Natural killer cell (primary cell): ENCODE measurements at regions not wholly inside any gene's neighbourhood (a gene's known extent, or its start where the extent isn't known, plus 50 kb on each side); places are given as distances from the start of the nearest gene placed in this dataset.

Source experiments
- ATAC-seq, 3 donors: fragments of 150-1000 bp in 2 of 3; fragments of 200-7000 bp in 1 of 3; cut with Tn5 transposase; 1 replicate in 1 of 3; 2 replicates in 2 of 3; pipeline ENCODE4 v1.10.0; 2021; ENCODE audit warnings: mild to moderate bottlenecking in 2 of 3, moderate library complexity in 2 of 3
- DNase-seq, 2 donors: peaks; one replicate each; pipeline versions ENCODE4 v3.0.0 to v3.0.0-alpha.2; 2013 to 2021; ENCODE audit warnings: mixed read lengths in 1 of 2
- H3K27ac ChIP-seq: one replicate; pipeline ENCODE4 v1.5.1; 2013; ENCODE audit warnings: mild to moderate bottlenecking, low read length
- H3K27me3 ChIP-seq: one replicate; pipeline ENCODE4 v1.6.1; 2013; ENCODE audit warnings: low read length; ENCODE audit not compliant: control insufficient read depth, insufficient read depth
- H3K36me3 ChIP-seq: one replicate; pipeline ENCODE4 v1.6.1; 2013; ENCODE audit warnings: low read length; ENCODE audit not compliant: control insufficient read depth, insufficient read depth
- H3K4me1 ChIP-seq: one replicate; pipeline ENCODE4 v1.6.1; 2013; ENCODE audit warnings: low read length; ENCODE audit not compliant: control insufficient read depth, insufficient read depth
- H3K4me3 ChIP-seq: one replicate; pipeline ENCODE4 v1.5.1; 2013; ENCODE audit warnings: low read length
- H3K9me3 ChIP-seq: one replicate; pipeline ENCODE4 v1.6.1; 2013; ENCODE audit warnings: low read length; ENCODE audit not compliant: control insufficient read depth, insufficient read depth
- H3K27ac Mint-ChIP-seq, 2 donors: one replicate each; pipeline ENCODE4 v1.8.0; 2022; ENCODE audit warnings: mild to moderate bottlenecking in 2 of 2, mixed read lengths in 2 of 2, moderate library complexity in 1 of 2
- H3K27me3 Mint-ChIP-seq, 2 donors: one replicate each; pipeline ENCODE4 v1.8.0; 2022; ENCODE audit warnings: low read depth in 2 of 2, mixed read lengths in 2 of 2
- H3K36me3 Mint-ChIP-seq: one replicate; pipeline ENCODE4 v1.8.0; 2022; ENCODE audit warnings: mixed read lengths
- H3K4me1 Mint-ChIP-seq, 2 donors: one replicate each; pipeline ENCODE4 v1.8.0; 2022; ENCODE audit warnings: mixed read lengths in 2 of 2
- H3K4me3 Mint-ChIP-seq: one replicate; pipeline ENCODE4 v1.8.0; 2022; ENCODE audit warnings: mild to moderate bottlenecking, moderate library complexity, mixed read lengths
- H3K9me3 Mint-ChIP-seq, 2 donors: one replicate each; pipeline ENCODE4 v1.8.0; 2022; ENCODE audit warnings: mixed read lengths in 2 of 2
- CTCF ChIP-seq: fragments of 200-600 bp; IDR thresholded peaks from one replicate; pipeline ENCODE4 v1.8.0; 2022; ENCODE audit warnings: antibody characterized with exemption
- WGBS: methylation state at CpG from one replicate; pipeline ENCODE4 v1.1.7; 2013; ENCODE audit warnings: missing lambda C conversion rate; ENCODE audit not compliant: insufficient coverage; 5-methylcytosine and 5-hydroxymethylcytosine counted together
- intact Hi-C: fragments of 100-400 bp; cut with micrococcal nuclease; formaldehyde crosslinking; loops from one replicate; pipeline ENCODE4 v1.14.2; 2022

GRCh38 chr2:117351396-117351795, 463.1 kb upstream of the DDX18 start:
- intact Hi-C loops, result no loop called here
- H3K4me3 ChIP-seq, result no peak overlapping the region

GRCh38 chr2:117359266-117359914, 455.1 kb upstream of the DDX18 start:
- peaks cover 12% of the 10 kb centered on the region for H3K36me3 Mint-ChIP-seq
- H3K4me1 Mint-ChIP-seq, result no peaks in the 10 kb centered on the region
- intact Hi-C loops, result no loop called here
- ATAC-seq (no peak), DNase-seq (no peak)
- peaks cover 19 to 22% of the 10 kb centered on the region in 2 donors for H3K9me3 Mint-ChIP-seq
- Histone ChIP-seq H3K36me3 (no peaks in the 10 kb centered on the region), H3K27ac (no peak overlapping the region), H3K9me3 (peaks cover 4% of the 10 kb centered on the region), H3K27me3 (no peaks in the 10 kb centered on the region), H3K4me1 (no peaks in the 10 kb centered on the region), H3K4me3 (no peak overlapping the region)
- 67% methylated on average over 5 of the region's 5 CpGs for WGBS
- H3K4me3 Mint-ChIP-seq, result no peak overlapping the region
- no peak overlapping the region for H3K27ac Mint-ChIP-seq
- no peaks in the 10 kb centered on the region for H3K27me3 Mint-ChIP-seq
- no peak for TF ChIP-seq CTCF

More at GRCh38 chr2:117351396-117351795, 463.1 kb upstream of the DDX18 start:
- no peak overlapping the region for H3K27ac ChIP-seq
- Mint-ChIP-seq H3K27me3 (no peaks in the 10 kb centered on the region), H3K4me3 (no peak overlapping the region), H3K27ac (no peak overlapping the region), H3K4me1 (no peaks in the 10 kb centered on the region), H3K36me3 (no peaks in the 10 kb centered on the region), H3K9me3 (peaks cover 22 to 25% of the 10 kb centered on the region in 2 donors)
- no peaks in the 10 kb centered on the region for H3K9me3 ChIP-seq
- DNase-seq (no peak), ATAC-seq (no peak)
- H3K27me3 ChIP-seq, result no peaks in the 10 kb centered on the region
- WGBS, result 87% methylated on average over 4 of the region's 4 CpGs
- TF ChIP-seq CTCF, result no peak
- H3K4me1 ChIP-seq, result no peaks in the 10 kb centered on the region
- H3K36me3 ChIP-seq, result no peaks in the 10 kb centered on the region

GRCh38 chr2:117360586-117360985, 453.9 kb upstream of the DDX18 start:
- H3K4me1 Mint-ChIP-seq, result no peaks in the 10 kb centered on the region
- intact Hi-C loops, result no loop called here
- peaks cover 21% of the 10 kb centered on the region for H3K36me3 Mint-ChIP-seq
- no peak overlapping the region for H3K4me3 ChIP-seq
- ATAC-seq (no peak), DNase-seq (no peak)
- H3K27me3 ChIP-seq, result no peaks in the 10 kb centered on the region
- H3K36me3 ChIP-seq, result no peaks in the 10 kb centered on the region
- H3K9me3 Mint-ChIP-seq, result peaks cover 21 to 23% of the 10 kb centered on the region in 2 donors
- no peaks in the 10 kb centered on the region for H3K4me1 ChIP-seq
- H3K27me3 Mint-ChIP-seq, result no peaks in the 10 kb centered on the region
- TF ChIP-seq CTCF, result no peak
- H3K9me3 ChIP-seq, result peaks cover 4% of the 10 kb centered on the region
- H3K4me3 Mint-ChIP-seq, result no peak overlapping the region
- no peak overlapping the region for H3K27ac ChIP-seq
- 84% methylated on average over 2 of the region's 2 CpGs for WGBS
- H3K27ac Mint-ChIP-seq, result no peak overlapping the region

- no peak for TF ChIP-seq CTCF
- no peak for DNase-seq
- WGBS, result 60% methylated on average over 1 of the region's 4 CpGs
- H3K4me3 Mint-ChIP-seq, result no peak overlapping the region
- no peaks in the 10 kb centered on the region for H3K27me3 Mint-ChIP-seq
- Histone ChIP-seq H3K27ac (no peak overlapping the region), H3K36me3 (no peaks in the 10 kb centered on the region), H3K9me3 (no peaks in the 10 kb centered on the region), H3K4me1 (no peaks in the 10 kb centered on the region), H3K27me3 (no peaks in the 10 kb centered on the region), H3K4me3 (no peak overlapping the region)
- peaks cover 11 to 12% of the 10 kb centered on the region in 2 donors for H3K9me3 Mint-ChIP-seq
- intact Hi-C loops, result no loop called here
- no peaks in the 10 kb centered on the region for H3K4me1 Mint-ChIP-seq
- H3K27ac Mint-ChIP-seq, result no peak overlapping the region
- ATAC-seq, result no peak
- no peaks in the 10 kb centered on the region for H3K36me3 Mint-ChIP-seq
These were observed 435.8 kb upstream of the DDX18 start for GRCh38 chr2:117378653-117379052.
